ENCODE measurements at regions not wholly inside any gene's neighbourhood (a gene's known extent, or its start where the extent isn't known, plus 50 kb on each side); places are given as distances from the start of the nearest gene placed in this dataset.
A peak's percentile ranks its signal among the peaks of the same experiment; 100 is the strongest.

DNA sequence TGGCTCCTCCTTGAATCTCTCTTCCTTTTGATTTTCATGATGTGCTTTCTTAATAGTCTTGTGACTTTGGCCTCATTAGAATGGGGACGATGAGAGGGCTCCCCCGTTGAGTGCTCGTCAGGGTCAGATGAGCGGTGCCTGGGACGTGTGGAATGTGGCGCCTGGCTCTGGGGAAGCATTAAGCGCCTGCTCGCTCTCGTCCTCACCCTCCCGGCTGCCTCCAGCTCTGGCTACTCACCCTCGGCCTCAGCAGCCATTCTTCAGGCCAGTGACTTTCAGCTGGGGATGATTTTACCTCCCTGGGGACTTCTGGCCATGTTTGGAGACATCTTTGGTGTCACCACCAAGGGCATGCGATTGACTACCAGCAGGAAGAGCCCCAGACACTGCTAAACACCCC lies 69.7 kb downstream of the RPS6KA4 start:
- Mint-ChIP-seq H3K36me3 (ENCODE audit: unreplicated experiment) (no peaks in the 10 kb centered on the region), H3K27ac (ENCODE audit: unreplicated experiment) (no peak overlapping the region), H3K4me3 (ENCODE audit: unreplicated experiment) (no peak overlapping the region), H3K9me3 (ENCODE audit: unreplicated experiment) (peaks cover 2% of the 10 kb centered on the region), H3K27me3 (ENCODE audit: unreplicated experiment) (peaks cover 11% of the 10 kb centered on the region), H3K4me1 (ENCODE audit: low read depth, unreplicated experiment) (peaks cover 14% of the 10 kb centered on the region)
- DNase-seq = no peak
- TF ChIP-seq, protein P1, sequence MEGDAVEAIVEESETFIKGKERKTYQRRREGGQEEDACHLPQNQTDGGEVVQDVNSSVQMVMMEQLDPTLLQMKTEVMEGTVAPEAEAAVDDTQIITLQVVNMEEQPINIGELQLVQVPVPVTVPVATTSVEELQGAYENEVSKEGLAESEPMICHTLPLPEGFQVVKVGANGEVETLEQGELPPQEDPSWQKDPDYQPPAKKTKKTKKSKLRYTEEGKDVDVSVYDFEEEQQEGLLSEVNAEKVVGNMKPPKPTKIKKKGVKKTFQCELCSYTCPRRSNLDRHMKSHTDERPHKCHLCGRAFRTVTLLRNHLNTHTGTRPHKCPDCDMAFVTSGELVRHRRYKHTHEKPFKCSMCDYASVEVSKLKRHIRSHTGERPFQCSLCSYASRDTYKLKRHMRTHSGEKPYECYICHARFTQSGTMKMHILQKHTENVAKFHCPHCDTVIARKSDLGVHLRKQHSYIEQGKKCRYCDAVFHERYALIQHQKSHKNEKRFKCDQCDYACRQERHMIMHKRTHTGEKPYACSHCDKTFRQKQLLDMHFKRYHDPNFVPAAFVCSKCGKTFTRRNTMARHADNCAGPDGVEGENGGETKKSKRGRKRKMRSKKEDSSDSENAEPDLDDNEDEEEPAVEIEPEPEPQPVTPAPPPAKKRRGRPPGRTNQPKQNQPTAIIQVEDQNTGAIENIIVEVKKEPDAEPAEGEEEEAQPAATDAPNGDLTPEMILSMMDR (IDR thresholded peaks at IDR 0.05; ENCODE audit: partially characterized antibody, unreplicated experiment) = no peak

DNA sequence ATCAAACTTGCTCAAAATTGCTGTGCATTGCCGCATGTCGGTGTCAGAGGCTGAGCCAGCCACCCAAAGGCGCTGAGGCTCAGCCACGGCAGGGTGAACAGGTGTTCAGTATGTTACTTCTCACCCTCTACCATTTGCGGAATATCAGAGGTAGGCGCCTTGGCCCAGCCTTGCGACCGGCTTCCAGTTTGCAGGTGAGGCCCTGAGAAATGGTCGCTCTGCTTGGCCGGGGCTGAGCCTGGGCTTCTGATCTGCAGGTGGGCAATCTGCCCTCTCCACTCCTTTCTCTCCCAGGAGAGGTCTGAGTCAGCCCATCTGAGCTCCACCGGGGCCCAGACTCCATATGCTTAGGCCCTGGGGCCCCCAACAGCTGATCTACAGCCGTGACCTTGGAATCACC lies 71.0 kb downstream of the RPS6KA4 start:
- peaks cover 11% of the 10 kb centered on the region for H3K27me3 Mint-ChIP-seq (ENCODE audit: unreplicated experiment)
- no peaks in the 10 kb centered on the region for H3K36me3 Mint-ChIP-seq (ENCODE audit: unreplicated experiment)
- peaks cover 2% of the 10 kb centered on the region for H3K9me3 Mint-ChIP-seq (ENCODE audit: unreplicated experiment)
- DNase-seq = no peak
- no peak overlapping the region for H3K4me3 Mint-ChIP-seq (ENCODE audit: unreplicated experiment)
- TF ChIP-seq, protein P1 (IDR thresholded peaks at IDR 0.05; ENCODE audit: partially characterized antibody, unreplicated experiment) = no peak
- H3K4me1 Mint-ChIP-seq (ENCODE audit: low read depth, unreplicated experiment) = peaks cover 14% of the 10 kb centered on the region
- H3K27ac Mint-ChIP-seq (ENCODE audit: unreplicated experiment) = no peak overlapping the region

DNA sequence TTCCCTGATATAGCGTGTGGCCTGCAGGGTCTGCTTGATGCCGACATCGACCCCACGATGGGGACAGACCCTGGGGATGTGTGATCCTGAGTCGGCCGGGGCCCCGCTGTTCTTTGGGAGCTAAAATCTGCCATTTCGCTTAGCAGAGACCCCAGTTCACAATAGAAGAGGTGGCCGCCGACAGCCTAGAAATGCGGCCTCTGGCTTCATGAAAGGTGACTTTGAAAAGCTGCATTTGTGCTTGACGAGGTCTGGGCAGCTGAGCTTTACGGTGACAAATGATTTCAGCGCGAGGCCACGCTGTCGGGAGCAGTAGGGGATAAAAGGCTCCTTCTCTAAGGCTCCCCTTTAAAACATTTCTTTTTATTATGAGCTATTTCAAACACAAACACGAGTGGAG lies 71.7 kb downstream of the RPS6KA4 start:
- Mint-ChIP-seq H3K4me1 (ENCODE audit: low read depth, unreplicated experiment) (peaks cover 14% of the 10 kb centered on the region), H3K27ac (ENCODE audit: unreplicated experiment) (no peak overlapping the region), H3K4me3 (ENCODE audit: unreplicated experiment) (peak overlapping the region; percentile 40), H3K27me3 (ENCODE audit: unreplicated experiment) (peaks cover 9% of the 10 kb centered on the region), H3K9me3 (ENCODE audit: unreplicated experiment) (peaks cover 2% of the 10 kb centered on the region), H3K36me3 (ENCODE audit: unreplicated experiment) (no peaks in the 10 kb centered on the region)
- DNase-seq = no peak
- TF ChIP-seq, protein P1 (IDR thresholded peaks at IDR 0.05; ENCODE audit: partially characterized antibody, unreplicated experiment) = no peak

DNA sequence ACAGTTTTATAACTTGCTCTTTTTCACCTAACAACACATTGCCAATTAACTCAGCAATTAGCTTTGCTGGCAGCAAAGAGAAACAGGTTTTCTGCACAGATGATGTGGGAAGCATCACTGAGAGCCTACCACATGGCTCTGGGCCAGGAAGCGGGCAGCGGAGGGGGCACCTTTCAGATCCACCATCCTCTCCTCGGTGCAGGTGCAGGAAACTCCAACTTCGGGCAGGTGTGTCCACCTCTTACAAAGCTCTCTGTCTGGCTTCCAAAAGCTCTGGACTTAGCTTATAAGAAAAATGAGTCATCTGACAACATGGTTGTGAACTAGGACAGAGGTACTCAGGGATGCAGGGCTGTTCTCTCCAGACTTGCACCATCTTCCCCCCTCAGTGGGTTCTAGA lies 77.0 kb downstream of the RPS6KA4 start:
- peaks cover 5% of the 10 kb centered on the region for H3K27me3 Mint-ChIP-seq (ENCODE audit: unreplicated experiment)

DNA sequence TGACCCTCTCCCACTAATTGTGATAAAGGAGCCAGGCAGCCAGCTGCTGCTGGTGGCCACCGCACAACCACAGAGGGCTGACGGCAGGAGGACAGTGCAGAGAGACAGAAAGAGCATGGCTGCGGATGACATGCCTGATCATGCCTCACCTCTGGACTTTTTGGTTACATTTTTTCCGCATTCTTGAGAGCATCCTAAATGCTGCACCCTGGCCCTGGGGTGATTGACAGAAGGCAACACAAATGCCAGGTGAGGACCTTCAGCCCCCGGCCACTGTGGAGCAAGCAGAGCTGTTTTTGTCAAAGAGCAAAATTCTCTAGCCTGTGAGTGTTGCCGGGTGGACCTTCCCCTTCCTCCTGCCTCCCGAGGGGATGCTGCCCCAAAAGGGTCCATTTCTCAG lies 78.5 kb downstream of the RPS6KA4 start:
- H3K9me3 Mint-ChIP-seq (ENCODE audit: unreplicated experiment) = peaks cover 2% of the 10 kb centered on the region
- H3K4me1 Mint-ChIP-seq (ENCODE audit: low read depth, unreplicated experiment) = peaks cover 7% of the 10 kb centered on the region
- peak overlapping the region; percentile 32 for H3K4me3 Mint-ChIP-seq (ENCODE audit: unreplicated experiment)
- peaks cover 1% of the 10 kb centered on the region for H3K27me3 Mint-ChIP-seq (ENCODE audit: unreplicated experiment)
- TF ChIP-seq, protein P1 (IDR thresholded peaks at IDR 0.05; ENCODE audit: partially characterized antibody, unreplicated experiment) = no peak
- DNase-seq = no peak
- H3K27ac Mint-ChIP-seq (ENCODE audit: unreplicated experiment) = no peak overlapping the region
- no peaks in the 10 kb centered on the region for H3K36me3 Mint-ChIP-seq (ENCODE audit: unreplicated experiment)

More for the DNA sequence above, 77.0 kb downstream of the RPS6KA4 start:
- Mint-ChIP-seq H3K9me3 (ENCODE audit: unreplicated experiment) (peaks cover 3% of the 10 kb centered on the region), H3K36me3 (ENCODE audit: unreplicated experiment) (no peaks in the 10 kb centered on the region), H3K27ac (ENCODE audit: unreplicated experiment) (no peak overlapping the region), H3K4me3 (ENCODE audit: unreplicated experiment) (no peak overlapping the region), H3K4me1 (ENCODE audit: low read depth, unreplicated experiment) (peaks cover 8% of the 10 kb centered on the region)
- no peak for DNase-seq
- TF ChIP-seq, protein P1 (IDR thresholded peaks at IDR 0.05; ENCODE audit: partially characterized antibody, unreplicated experiment) = no peak

Measured in glutamatergic neuron (in vitro differentiated cells).